ENCODE measurements at regions not wholly inside any gene's neighbourhood (a gene's known extent, or its start where the extent isn't known, plus 50 kb on each side); places are given as distances from the start of the nearest gene placed in this dataset.

DNA sequence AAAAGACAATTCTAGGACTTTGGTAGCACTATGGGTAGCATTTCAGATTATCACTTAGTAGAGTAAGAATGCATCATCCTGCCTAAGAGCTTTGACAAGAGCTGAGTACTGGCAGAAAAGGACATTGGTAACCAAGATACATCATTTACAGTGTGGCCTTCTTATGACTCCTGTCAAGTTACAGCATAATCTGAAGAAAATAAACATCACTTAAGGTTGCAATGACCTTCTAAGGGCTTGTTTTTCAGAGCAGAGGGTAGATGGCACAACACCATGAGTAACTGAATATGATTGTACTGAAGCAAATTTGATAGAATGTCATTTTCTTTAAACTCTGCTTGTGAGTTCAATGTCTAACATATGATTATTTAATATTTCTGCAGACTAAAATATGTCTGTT is 822.6 kb downstream of the TBC1D32 start:
- no peak overlapping the region for H3K4me2 ChIP-seq (replicated peaks; ENCODE audit: extremely low read depth, low read length, poor library complexity, severe bottlenecking)
- Mint-ChIP-seq H3K9me3 (peaks cover 0 to 14% (median 4%) of the 10 kb centered on the region in 7 donors), H3K27ac (no peak overlapping the region), H3K36me3 (no peaks in the 10 kb centered on the region), H3K27me3 (ENCODE audit: low read depth in 3 of 3) (peaks cover 0 to 3% (median 0%) of the 10 kb centered on the region in 3 donors), H3K4me1 (no peaks in the 10 kb centered on the region), H3K4me3 (no peak overlapping the region)
- H4K20me1 ChIP-seq (ENCODE audit: insufficient read depth, low read length): no peaks in the 10 kb centered on the region
- intact Hi-C loops (cut with micrococcal nuclease): no loop called here
- H3K9ac ChIP-seq (ENCODE audit: insufficient read depth, low read length, poor library complexity, severe bottlenecking): no peak overlapping the region
- H3K4me1 ChIP-seq (ENCODE audit: control insufficient read depth in 1 of 2, insufficient read depth in 2 of 2, low read length in 2 of 2): no peaks in the 10 kb centered on the region
- no peak overlapping the region for H3K27ac ChIP-seq (ENCODE audit: low read depth in 1 of 2, low read length in 2 of 2)
- TF ChIP-seq, protein P1, sequence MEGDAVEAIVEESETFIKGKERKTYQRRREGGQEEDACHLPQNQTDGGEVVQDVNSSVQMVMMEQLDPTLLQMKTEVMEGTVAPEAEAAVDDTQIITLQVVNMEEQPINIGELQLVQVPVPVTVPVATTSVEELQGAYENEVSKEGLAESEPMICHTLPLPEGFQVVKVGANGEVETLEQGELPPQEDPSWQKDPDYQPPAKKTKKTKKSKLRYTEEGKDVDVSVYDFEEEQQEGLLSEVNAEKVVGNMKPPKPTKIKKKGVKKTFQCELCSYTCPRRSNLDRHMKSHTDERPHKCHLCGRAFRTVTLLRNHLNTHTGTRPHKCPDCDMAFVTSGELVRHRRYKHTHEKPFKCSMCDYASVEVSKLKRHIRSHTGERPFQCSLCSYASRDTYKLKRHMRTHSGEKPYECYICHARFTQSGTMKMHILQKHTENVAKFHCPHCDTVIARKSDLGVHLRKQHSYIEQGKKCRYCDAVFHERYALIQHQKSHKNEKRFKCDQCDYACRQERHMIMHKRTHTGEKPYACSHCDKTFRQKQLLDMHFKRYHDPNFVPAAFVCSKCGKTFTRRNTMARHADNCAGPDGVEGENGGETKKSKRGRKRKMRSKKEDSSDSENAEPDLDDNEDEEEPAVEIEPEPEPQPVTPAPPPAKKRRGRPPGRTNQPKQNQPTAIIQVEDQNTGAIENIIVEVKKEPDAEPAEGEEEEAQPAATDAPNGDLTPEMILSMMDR (IDR thresholded peaks at IDR 0.05): no peak
- H3K4me3 ChIP-seq (replicated peaks in 1 of 3; ENCODE audit: low read depth in 2 of 3, low read length in 3 of 3): no peak overlapping the region
- peaks cover 11 to 12% of the 10 kb centered on the region in 2 donors for H3K9me3 ChIP-seq (replicated peaks in 1 of 2; ENCODE audit: control insufficient read depth in 1 of 2, insufficient read depth in 1 of 2, low read length in 2 of 2)
- no peak for DNase-seq
- H3K27me3 ChIP-seq (ENCODE audit: control insufficient read depth in 2 of 2, insufficient read depth in 2 of 2, low read length in 2 of 2): no peaks in the 10 kb centered on the region
- H3K79me2 ChIP-seq (ENCODE audit: insufficient read depth, low read length): no peaks in the 10 kb centered on the region
- H2AFZ ChIP-seq (ENCODE audit: insufficient read depth, low read depth, low read length, poor library complexity, severe bottlenecking): no peak overlapping the region
- no peaks in the 10 kb centered on the region for H3K36me3 ChIP-seq (replicated peaks in 1 of 2; ENCODE audit: control insufficient read depth in 1 of 2, insufficient read depth in 2 of 2, low read length in 2 of 2)

DNA sequence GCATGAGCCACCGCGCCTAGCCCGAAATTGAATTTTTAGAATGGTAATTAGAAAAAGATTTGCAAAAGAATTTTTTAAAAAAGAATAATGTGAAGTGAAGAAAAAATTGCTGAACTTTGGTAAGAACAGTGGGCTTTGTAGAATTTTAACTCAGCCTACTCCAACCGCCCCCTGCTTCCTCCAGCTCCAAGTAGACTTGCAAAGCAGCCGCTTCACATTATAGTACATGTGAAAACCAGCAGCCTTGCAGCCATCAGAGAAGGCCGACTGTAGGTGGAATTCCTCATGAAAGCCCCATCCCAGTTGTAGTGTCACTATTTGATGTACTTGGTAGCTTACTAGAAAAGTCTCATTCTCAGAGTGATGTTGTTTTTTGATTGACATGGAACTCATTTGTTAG is 835.6 kb downstream of the TBC1D32 start:
- Histone ChIP-seq H3K4me2 (replicated peaks; ENCODE audit: extremely low read depth, low read length, poor library complexity, severe bottlenecking) (no peak overlapping the region), H3K27ac (ENCODE audit: low read depth in 1 of 2, low read length in 2 of 2) (no peak overlapping the region), H3K9ac (ENCODE audit: insufficient read depth, low read length, poor library complexity, severe bottlenecking) (no peak overlapping the region), H3K4me3 (replicated peaks in 1 of 3; ENCODE audit: low read depth in 2 of 3, low read length in 3 of 3) (no peak overlapping the region), H3K27me3 (ENCODE audit: control insufficient read depth in 2 of 2, insufficient read depth in 2 of 2, low read length in 2 of 2) (no peaks in the 10 kb centered on the region), H3K4me1 (ENCODE audit: control insufficient read depth in 1 of 2, insufficient read depth in 2 of 2, low read length in 2 of 2) (no peaks in the 10 kb centered on the region), H4K20me1 (ENCODE audit: insufficient read depth, low read length) (no peaks in the 10 kb centered on the region), H3K9me3 (replicated peaks in 1 of 2; ENCODE audit: control insufficient read depth in 1 of 2, insufficient read depth in 1 of 2, low read length in 2 of 2) (peaks cover 2 to 8% of the 10 kb centered on the region in 2 donors), H2AFZ (ENCODE audit: insufficient read depth, low read depth, low read length, poor library complexity, severe bottlenecking) (no peak overlapping the region), H3K79me2 (ENCODE audit: insufficient read depth, low read length) (no peaks in the 10 kb centered on the region), H3K36me3 (replicated peaks in 1 of 2; ENCODE audit: control insufficient read depth in 1 of 2, insufficient read depth in 2 of 2, low read length in 2 of 2) (no peaks in the 10 kb centered on the region)
- Mint-ChIP-seq H3K27me3 (ENCODE audit: low read depth in 3 of 3) (no peaks in the 10 kb centered on the region), H3K36me3 (no peaks in the 10 kb centered on the region), H3K9me3 (peaks cover 0 to 6% (median 2%) of the 10 kb centered on the region in 7 donors), H3K4me1 (no peaks in the 10 kb centered on the region), H3K27ac (no peak overlapping the region), H3K4me3 (no peak overlapping the region)
- intact Hi-C loops (cut with micrococcal nuclease): no loop called here
- no peak for DNase-seq
- TF ChIP-seq, protein P1 (IDR thresholded peaks at IDR 0.05): no peak
- 80% methylated on average over 2 of the region's 6 CpGs for WGBS (ENCODE audit: insufficient coverage)
